DND-41 (cell line): ENCODE measurements at regions not wholly inside any gene's neighbourhood (a gene's known extent, or its start where the extent isn't known, plus 50 kb on each side); places are given as distances from the start of the nearest gene placed in this dataset.

Source experiments
- ATAC-seq: fragments of 200-7000 bp; cut with Tn5 transposase; 3 replicates; pipeline ENCODE4 v1.9.1; 2021; ENCODE audit warnings: low read depth; ENCODE audit not compliant: insufficient read depth
- DNase-seq: peaks from one replicate; pipeline ENCODE4 v3.0.0-alpha.2; 2020
- H2AFZ ChIP-seq: 2 replicates; pipeline ENCODE4 v1.6.0; 2012; ENCODE audit warnings: low read depth, low read length
- H3K27ac ChIP-seq: 2 replicates; pipeline ENCODE4 v1.5.1; 2012; ENCODE audit warnings: low read length, inconsistent platforms
- H3K27me3 ChIP-seq: fragments of 200-600 bp; sonication (generic); 2 replicates; pipeline ENCODE4 v1.6.0; 2012; ENCODE audit warnings: low read length, mild to moderate bottlenecking, inconsistent platforms; ENCODE audit not compliant: insufficient read depth, poor library complexity
- H3K36me3 ChIP-seq: 2 replicates; pipeline ENCODE4 v1.5.1; 2012; ENCODE audit warnings: low read length, inconsistent platforms; ENCODE audit not compliant: insufficient read depth
- H3K4me1 ChIP-seq: 2 replicates; pipeline ENCODE4 v1.5.1; 2012; ENCODE audit warnings: mild to moderate bottlenecking, low read length; ENCODE audit not compliant: insufficient read depth
- H3K4me2 ChIP-seq: 2 replicates; pipeline ENCODE4 v1.6.0; 2012; ENCODE audit warnings: mild to moderate bottlenecking, moderate library complexity, low read length, inconsistent platforms; ENCODE audit not compliant: insufficient read depth
- H3K4me3 ChIP-seq, 2 experiments: fragments of 200-600 bp in 1 of 2; shearing (Covaris generic) in 1 of 2; 2 replicates each; pipeline ENCODE4 v1.5.1; 2012 to 2016; ENCODE audit warnings: inconsistent platforms in 2 of 2, low read length in 2 of 2, mild to moderate bottlenecking in 2 of 2, low read depth in 1 of 2, moderate library complexity in 1 of 2
- H3K79me2 ChIP-seq: 2 replicates; pipeline ENCODE4 v1.6.0; 2012; ENCODE audit warnings: low read length, inconsistent platforms; ENCODE audit not compliant: insufficient read depth
- H3K9ac ChIP-seq: 2 replicates; pipeline ENCODE4 v1.6.0; 2012; ENCODE audit warnings: low read depth, mild to moderate bottlenecking, inconsistent platforms, low read length, moderate library complexity
- H3K9me3 ChIP-seq: 2 replicates; pipeline ENCODE4 v1.5.1; 2012; ENCODE audit warnings: low read length, moderate library complexity, mild to moderate bottlenecking, inconsistent platforms; ENCODE audit not compliant: insufficient read depth, severe bottlenecking
- H4K20me1 ChIP-seq: 2 replicates; pipeline ENCODE4 v1.6.0; 2012; ENCODE audit warnings: low read length; ENCODE audit not compliant: insufficient read depth
- EZH2 ChIP-seq: IDR thresholded peaks from 3 replicates; pipeline ENCODE4 v1.6.1; 2012; ENCODE audit warnings: borderline replicate concordance, low read depth, mild to moderate bottlenecking, moderate library complexity, low read length, inconsistent platforms; ENCODE audit not compliant: severe bottlenecking
- TF ChIP-seq, protein P1 (sequence below): IDR thresholded peaks from 2 replicates; pipeline ENCODE4 v1.5.1; 2012; ENCODE audit warnings: borderline replicate concordance, low read length, moderate library complexity, mild to moderate bottlenecking; ENCODE audit not compliant: poor library complexity, severe bottlenecking; ENCODE audit errors: extremely low read depth

DNA sequence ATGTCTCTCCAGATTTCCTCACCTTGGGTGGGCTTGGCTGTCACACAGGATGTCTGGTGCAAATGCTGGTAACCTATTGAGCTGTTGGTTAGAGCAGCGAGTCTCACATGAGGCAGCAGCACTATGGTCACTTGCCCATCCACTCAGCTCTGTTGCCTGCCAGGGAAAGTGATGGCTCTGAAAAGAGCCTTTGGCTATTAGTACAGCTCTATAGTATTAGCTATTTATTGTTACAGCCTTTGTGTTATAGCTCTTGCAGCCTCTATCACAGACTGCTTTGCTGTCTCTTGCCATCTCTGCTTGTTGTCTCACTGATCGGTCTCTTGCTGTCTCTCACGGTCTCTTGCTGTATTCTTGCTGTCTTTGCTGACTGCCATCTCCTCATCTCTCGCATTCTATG is 114.3 kb downstream of the MFSD1 start:
- TF ChIP-seq, protein P1, sequence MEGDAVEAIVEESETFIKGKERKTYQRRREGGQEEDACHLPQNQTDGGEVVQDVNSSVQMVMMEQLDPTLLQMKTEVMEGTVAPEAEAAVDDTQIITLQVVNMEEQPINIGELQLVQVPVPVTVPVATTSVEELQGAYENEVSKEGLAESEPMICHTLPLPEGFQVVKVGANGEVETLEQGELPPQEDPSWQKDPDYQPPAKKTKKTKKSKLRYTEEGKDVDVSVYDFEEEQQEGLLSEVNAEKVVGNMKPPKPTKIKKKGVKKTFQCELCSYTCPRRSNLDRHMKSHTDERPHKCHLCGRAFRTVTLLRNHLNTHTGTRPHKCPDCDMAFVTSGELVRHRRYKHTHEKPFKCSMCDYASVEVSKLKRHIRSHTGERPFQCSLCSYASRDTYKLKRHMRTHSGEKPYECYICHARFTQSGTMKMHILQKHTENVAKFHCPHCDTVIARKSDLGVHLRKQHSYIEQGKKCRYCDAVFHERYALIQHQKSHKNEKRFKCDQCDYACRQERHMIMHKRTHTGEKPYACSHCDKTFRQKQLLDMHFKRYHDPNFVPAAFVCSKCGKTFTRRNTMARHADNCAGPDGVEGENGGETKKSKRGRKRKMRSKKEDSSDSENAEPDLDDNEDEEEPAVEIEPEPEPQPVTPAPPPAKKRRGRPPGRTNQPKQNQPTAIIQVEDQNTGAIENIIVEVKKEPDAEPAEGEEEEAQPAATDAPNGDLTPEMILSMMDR, result no peak
- TF ChIP-seq EZH2, result no peak

GRCh38 chr3:158918008-158918407 is 116.2 kb downstream of the MFSD1 start:
- H3K9ac ChIP-seq, result no peak overlapping the region
- ATAC-seq, result peak; percentile 85
- peak; percentile 56 for DNase-seq
- no peak overlapping the region for H3K4me3 ChIP-seq
- no peaks in the 10 kb centered on the region for H3K79me2 ChIP-seq
- H2AFZ ChIP-seq, result no peak overlapping the region
- H4K20me1 ChIP-seq, result no peaks in the 10 kb centered on the region
- H3K36me3 ChIP-seq, result no peaks in the 10 kb centered on the region
- no peaks in the 10 kb centered on the region for H3K27me3 ChIP-seq
- no peak for TF ChIP-seq EZH2
- TF ChIP-seq, protein P1, result peak; percentile 74
- H3K27ac ChIP-seq, result no peak overlapping the region
- no peaks in the 10 kb centered on the region for H3K9me3 ChIP-seq
- no peaks in the 10 kb centered on the region for H3K4me1 ChIP-seq
- H3K4me2 ChIP-seq, result no peak overlapping the region

More for the DNA sequence above, 114.3 kb downstream of the MFSD1 start:
- Histone ChIP-seq H3K36me3 (no peaks in the 10 kb centered on the region), H3K4me3 (no peak overlapping the region), H3K9me3 (no peaks in the 10 kb centered on the region), H3K27ac (no peak overlapping the region), H3K4me1 (no peaks in the 10 kb centered on the region), H3K9ac (no peak overlapping the region), H3K4me2 (no peak overlapping the region), H3K79me2 (no peaks in the 10 kb centered on the region), H3K27me3 (no peaks in the 10 kb centered on the region), H2AFZ (no peak overlapping the region), H4K20me1 (no peaks in the 10 kb centered on the region)
- ATAC-seq (no peak), DNase-seq (no peak)

DNA sequence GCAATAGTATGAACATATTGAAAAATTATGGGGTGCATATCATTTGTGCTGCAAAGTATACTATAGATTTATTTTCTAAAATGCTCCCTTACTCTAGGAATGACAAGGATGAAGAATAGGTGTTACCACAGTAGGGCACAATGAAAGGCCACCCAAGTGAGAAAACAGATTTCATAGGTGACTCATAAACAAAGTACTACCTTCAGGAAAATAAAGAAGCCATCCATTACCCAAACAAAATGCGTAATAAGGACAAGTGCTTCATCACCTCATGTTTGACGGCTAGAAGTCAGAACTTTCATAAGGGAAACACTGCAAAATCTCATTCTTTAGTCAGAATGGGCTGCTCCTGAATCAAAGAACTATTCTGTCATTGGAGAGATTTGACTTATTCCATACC is 116.6 kb downstream of the MFSD1 start:
- Histone ChIP-seq H3K27me3 (no peaks in the 10 kb centered on the region), H3K79me2 (no peaks in the 10 kb centered on the region), H3K4me2 (no peak overlapping the region), H3K27ac (no peak overlapping the region), H4K20me1 (no peaks in the 10 kb centered on the region), H3K9ac (no peak overlapping the region), H3K4me1 (no peaks in the 10 kb centered on the region), H2AFZ (no peak overlapping the region), H3K4me3 (no peak overlapping the region), H3K36me3 (no peaks in the 10 kb centered on the region), H3K9me3 (no peaks in the 10 kb centered on the region)
- no peak for DNase-seq
- TF ChIP-seq, protein P1, result no peak
- TF ChIP-seq EZH2, result no peak
- no peak for ATAC-seq

DNA sequence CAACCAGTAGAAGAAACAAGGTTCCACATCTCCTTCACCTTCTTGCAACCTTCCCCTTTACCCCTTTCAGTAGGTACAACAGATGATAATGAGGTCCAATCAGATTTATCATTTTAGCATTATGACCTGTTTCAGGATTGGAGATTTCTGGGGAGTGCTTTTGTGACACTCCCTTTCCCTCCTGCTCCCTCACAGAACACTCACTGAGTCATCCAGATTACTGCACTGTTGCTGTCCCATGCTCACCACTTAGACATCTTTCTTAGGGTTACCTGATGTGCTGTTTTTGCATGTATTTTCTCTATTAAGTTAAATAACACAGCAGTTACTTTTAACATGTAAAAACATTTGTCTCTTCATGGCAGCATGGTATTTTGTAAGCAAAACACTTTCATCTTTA is 118.5 kb downstream of the MFSD1 start:
- no peaks in the 10 kb centered on the region for H3K79me2 ChIP-seq
- H3K9me3 ChIP-seq, result no peaks in the 10 kb centered on the region
- no peaks in the 10 kb centered on the region for H4K20me1 ChIP-seq
- no peak overlapping the region for H3K4me2 ChIP-seq
- no peak overlapping the region for H3K9ac ChIP-seq
- H3K4me1 ChIP-seq, result no peaks in the 10 kb centered on the region
- no peaks in the 10 kb centered on the region for H3K27me3 ChIP-seq
- no peaks in the 10 kb centered on the region for H3K36me3 ChIP-seq
- no peak overlapping the region for H3K27ac ChIP-seq
- no peak for DNase-seq
- ATAC-seq, result no peak
- TF ChIP-seq, protein P1, result no peak
- H2AFZ ChIP-seq, result no peak overlapping the region
- H3K4me3 ChIP-seq, result no peak overlapping the region
